HG03060 (cell line): ENCODE measurements at regions not wholly inside any gene's neighbourhood (a gene's known extent, or its start where the extent isn't known, plus 50 kb on each side); places are given as distances from the start of the nearest gene placed in this dataset.

Experiments
- ATAC-seq: cut with Tn5 transposase; IDR thresholded peaks from one replicate; pipeline ENCODE4 v1.9.1; 2021; ENCODE audit warnings: low read depth, moderate number of reproducible peaks; ENCODE audit not compliant: unreplicated experiment

DNA sequence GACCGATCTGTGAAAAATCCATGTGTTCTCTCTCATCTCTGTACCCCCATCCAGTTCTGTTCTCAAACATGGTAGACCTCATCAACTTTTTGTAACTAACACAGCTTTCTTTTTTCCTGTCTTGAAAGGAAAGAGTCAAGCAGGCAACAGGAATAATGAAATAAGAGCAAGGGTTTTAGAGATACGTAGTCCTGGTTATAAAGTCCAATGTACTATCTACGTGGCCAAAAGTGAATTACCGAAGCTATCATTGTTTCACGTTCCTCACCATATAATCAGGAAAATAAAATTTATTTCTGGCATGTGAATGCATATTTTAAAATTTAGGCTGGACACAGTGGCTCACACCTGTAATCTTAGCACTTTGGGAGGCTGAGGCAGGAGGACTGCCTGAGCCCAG is 472.2 kb upstream of the ANO3 start:
- ATAC-seq = no peak

- no peak for ATAC-seq
These were observed 471.1 kb upstream of the ANO3 start for GRCh38 chr11:25860677-25861450.

DNA sequence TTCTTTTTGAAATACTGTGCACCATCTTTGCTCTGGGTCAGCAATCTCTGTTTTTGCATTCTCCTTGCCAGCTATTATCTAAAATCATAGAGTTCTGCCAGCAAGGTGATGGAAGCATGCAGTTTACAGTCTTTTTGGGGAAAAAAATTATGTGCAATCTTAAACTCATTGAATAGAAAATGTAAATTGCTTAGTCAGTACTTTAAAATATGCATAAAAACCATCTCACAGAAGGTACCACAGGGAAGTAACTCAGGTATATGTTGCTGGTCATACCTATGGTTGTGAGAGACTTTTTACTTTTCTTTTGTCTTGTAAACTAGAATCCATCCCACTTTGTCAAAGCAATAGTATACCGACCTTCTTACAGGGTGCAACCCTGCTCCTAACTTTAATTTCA is 469.8 kb upstream of the ANO3 start:
- ATAC-seq = no peak

DNA sequence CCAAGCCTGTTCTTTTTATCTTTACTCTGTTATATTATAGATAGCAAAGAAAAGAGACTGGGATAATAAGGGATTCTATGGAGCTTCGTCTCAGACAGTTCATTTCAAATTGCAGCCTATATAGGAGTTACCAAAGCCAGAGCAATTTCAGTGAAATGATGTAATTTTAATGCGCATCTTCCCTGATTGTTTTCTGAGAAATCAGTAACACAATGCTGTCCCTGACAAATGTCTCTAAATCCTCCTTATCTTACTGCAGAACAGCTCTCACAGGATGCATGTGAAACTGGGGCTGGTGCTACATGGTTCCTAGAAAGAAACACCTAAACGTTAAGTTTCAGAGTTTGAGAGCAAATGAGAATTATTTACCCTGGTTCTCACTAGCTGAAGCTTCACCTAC is 467.9 kb upstream of the ANO3 start:
- no peak for ATAC-seq

DNA sequence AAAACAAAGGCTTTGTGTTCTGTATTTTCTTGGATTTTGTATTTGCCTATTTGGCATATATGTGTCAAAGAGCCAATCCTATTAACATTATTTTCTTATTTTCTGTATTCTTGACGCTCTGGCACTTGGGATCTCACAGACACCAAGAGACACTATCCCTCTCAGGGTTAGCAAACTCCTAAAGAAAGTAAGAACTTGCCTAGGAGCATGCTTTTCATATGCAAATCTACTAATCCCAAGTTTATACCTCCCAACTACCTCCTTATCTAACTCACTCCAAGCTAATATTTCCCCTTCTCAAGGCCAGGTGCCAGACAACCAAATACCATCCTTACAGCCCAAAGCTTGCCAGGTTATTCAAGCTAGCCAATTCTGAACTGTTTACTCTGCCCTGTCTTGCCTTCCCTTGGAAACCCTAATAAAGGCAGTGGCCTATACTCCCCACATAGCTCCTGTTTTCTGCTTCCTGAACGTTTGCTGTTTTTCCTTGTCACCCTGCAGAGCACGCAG is 455.4 kb upstream of the ANO3 start:
- ATAC-seq = no peak

- no peak for ATAC-seq
These were observed 445.9 kb upstream of the ANO3 start for GRCh38 chr11:25886036-25886435.

GRCh38 chr11:25890626-25891260 is 441.2 kb upstream of the ANO3 start:
- no peak for ATAC-seq

DNA sequence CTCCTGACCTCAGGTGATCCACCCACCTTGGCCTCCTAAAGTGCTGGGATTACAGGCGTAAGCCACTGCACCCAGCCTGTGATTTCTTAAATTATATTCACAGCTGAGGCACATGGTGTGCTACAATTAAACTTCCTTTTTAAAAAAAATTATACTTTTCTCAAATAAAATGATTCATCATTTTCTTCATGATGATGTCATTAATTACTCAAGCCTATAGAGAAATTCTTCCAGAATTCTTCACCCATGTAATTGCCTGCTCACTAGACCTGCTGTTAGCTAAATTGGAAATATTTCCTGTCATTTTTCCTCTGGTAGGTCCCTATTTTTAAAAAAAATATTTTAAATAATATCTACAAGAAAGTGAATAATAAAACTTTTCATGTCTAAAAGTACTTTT is 440.0 kb upstream of the ANO3 start:
- no peak for ATAC-seq

DNA sequence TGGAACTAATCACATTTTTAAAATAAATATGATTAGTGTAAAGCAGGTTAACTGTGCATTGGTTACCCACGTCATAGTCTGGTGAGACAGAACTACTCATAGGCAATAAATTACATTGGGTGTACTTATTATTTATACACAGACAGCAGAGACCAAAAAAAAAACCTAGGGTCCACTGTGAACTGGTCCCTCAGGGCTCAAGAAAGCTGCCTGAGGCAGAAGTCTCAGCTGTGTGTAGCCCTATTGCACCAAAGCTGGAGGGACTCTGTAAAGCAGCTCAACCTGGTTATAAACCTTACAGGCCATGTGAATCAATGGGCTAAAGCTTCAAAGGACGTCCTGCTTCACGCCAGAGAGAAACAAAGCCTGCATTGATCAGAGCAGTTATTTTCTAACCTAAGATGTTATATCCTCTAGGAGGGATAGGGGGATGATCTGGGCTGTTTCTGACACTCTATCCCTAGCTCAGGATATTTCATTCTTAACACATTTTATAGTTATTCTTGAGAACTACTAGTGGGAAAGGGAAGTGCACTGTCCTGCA is 432.2 kb upstream of the ANO3 start:
- no peak for ATAC-seq

DNA sequence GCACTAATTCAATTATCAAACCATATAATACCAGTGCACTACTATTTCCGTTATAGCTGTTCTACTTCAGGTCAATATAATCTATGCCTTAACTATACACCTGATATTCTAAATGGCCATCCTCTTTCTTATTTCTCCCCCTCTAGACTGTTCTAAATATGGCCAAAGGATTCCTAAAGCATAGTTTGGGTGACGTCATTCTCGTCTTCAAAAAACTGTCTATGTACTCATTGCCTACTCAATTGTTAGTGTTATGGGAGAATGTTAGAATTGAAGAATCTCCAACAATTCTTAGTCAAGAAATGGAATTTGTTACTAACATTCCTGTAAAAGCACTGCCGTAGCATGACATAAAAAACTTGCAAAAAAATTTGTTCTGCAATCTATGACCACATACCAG is 431.1 kb upstream of the ANO3 start:
- ATAC-seq = no peak

DNA sequence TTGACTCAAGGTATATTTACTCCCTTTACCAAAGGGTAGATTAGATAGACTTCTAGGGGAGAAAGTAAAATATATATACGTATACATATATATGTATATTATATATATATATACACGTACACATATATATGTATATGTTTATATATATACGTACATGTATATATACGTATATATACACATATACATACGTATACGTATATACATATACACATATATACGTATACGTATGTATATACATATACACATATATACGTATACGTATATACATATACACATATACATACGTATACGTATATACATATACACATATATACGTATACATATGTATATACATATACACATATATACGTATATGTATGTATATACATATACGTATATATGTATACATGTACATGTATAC is 430.5 kb upstream of the ANO3 start:
- ATAC-seq = no peak

DNA sequence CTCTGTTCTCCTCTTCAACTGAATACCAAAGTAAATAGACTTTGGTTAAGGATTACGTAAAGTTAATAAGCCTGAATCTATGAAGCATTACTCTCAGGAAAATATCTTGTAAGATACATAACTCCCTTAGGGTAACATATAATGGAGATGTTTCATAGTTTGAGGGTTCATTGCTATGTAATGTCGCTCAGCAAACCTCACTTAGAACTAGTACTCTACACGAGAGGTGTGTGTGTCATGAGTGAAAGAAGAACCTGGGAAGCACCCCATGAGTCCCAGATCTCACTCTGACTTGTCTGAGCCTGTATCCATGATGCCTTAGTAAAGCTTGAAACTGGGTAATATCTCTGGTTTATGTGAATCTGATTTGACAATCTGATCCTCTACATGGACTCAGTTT is 429.5 kb upstream of the ANO3 start:
- no peak for ATAC-seq

GRCh38 chr11:25908726-25909125 is 423.2 kb upstream of the ANO3 start:
- ATAC-seq = no peak

GRCh38 chr11:25910086-25910485 is 421.8 kb upstream of the ANO3 start:
- ATAC-seq = no peak

DNA sequence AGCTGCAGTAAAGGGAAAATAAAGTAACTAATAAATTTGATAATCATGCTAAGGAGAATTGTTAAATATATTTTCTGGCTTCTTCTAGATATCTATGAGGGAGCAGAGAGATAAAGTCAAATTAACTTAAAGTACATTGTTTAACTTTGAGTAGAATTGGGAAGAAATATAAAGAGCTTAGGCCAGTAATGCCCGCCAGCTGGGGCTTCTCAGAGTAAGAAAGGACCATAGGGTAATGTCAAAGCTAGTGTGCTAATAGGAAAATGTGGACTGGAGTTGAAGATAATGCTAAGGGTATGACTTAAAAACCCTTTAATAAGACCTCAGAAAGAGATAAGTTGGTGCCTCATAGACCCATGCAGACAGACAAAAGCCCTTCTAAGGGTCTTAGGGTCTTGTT is 411.6 kb upstream of the ANO3 start:
- no peak for ATAC-seq

GRCh38 chr11:25924586-25924985 is 407.3 kb upstream of the ANO3 start:
- ATAC-seq = no peak

DNA sequence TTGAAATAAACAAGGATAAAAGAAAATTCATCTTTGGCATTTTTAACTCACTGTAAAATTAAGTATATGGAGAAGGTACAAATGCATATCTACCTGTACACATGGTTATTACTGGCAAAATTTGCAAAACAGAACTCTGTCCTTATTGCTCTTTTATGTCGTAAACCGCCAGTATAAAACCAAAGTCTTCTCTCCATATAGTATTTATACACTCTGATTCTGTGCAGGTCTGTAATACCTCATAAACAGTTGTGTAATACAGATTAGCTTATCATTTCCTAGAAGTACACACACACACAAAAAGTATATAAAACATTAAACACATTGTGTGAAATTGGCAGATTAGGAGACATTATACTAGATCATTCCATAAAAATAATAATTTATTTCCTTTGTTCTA is 406.6 kb upstream of the ANO3 start:
- no peak for ATAC-seq

DNA sequence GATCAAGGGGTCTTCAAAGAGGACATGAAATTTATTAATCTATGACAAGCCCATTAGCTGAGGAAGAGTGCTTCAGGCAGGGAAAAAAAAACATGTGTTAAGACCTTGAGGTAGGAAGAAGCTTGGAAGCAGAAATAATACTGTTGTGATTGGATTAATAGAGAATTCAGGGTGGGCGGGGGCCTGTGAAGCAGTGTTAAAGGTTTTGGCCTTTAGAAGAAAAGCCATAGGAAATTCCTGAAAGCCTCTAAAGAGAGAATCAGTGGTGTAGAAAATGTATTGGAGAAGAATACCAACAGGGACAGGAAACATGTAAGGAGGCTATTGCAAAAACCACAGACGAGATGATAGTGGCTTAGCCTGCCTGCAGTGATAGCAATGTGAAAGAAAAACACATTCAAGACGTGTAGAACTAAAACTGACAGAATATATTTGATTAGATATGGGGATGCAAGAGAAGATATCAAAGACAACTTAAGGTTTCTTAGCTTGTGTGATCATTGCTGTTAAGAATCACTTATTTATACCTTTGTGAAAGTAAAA is 404.4 kb upstream of the ANO3 start:
- no peak for ATAC-seq

GRCh38 chr11:25928076-25928475 is 403.9 kb upstream of the ANO3 start:
- no peak for ATAC-seq

- no peak for ATAC-seq
These were observed 393.0 kb upstream of the ANO3 start for GRCh38 chr11:25938952-25939351.

DNA sequence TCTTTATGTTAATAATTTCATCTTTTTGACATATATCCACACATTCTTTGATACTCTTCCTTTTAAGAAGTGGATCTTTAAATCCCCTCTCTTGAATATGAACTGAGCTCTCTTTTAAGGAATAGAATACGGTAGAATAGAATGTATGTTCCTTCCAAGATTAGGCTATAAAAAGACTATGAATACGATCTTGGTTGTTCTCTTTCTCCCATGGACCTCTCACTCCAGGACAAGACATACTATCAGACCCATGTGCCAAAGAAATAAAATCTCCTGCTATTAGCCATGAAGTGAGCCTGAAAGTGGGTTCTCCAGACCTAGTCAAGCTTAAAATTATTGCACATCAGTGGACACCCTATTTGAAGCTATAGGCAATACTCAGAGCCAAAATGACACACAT is 392.2 kb upstream of the ANO3 start:
- no peak for ATAC-seq

DNA sequence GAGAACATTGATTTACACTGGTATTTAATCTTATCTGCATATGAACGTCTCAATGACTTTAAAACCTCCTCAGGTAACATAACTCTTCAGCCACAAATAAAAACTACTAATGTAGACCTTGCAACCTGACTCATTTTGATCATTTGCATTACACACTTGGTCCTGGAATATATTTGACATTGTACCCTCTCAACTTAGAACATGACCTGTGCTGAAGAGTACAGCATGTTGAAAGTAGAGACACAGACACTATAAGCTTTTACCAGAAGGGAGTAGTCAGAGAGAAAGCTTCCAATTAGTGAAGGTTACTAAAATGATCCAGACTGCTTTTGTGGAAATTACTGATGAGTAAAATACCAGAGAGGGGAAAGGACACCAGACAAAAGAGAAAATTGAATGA is 390.6 kb upstream of the ANO3 start:
- no peak for ATAC-seq
